ENCODE measurements at regions not wholly inside any gene's neighbourhood (a gene's known extent, or its start where the extent isn't known, plus 50 kb on each side); places are given as distances from the start of the nearest gene placed in this dataset.

- TF ChIP-seq FOXA1 (IDR thresholded peaks at IDR 0.05) = no peak
- TF ChIP-seq SP1 (IDR thresholded peaks at IDR 0.05) = no peak
- no peak for TF ChIP-seq BHLHE40 (IDR thresholded peaks at IDR 0.05; ENCODE audit: borderline replicate concordance)
- no peak for TF ChIP-seq ARNT (IDR thresholded peaks at IDR 0.05)
- TF ChIP-seq ZNF384 (IDR thresholded peaks at IDR 0.05) = no peak
- no peak for TF ChIP-seq SUZ12 (IDR thresholded peaks at IDR 0.05)
- TF ChIP-seq FOXK2 (IDR thresholded peaks at IDR 0.05) = no peak
- no peak for TF ChIP-seq TARDBP (IDR thresholded peaks at IDR 0.05)
- no peak for TF ChIP-seq LEF1 (IDR thresholded peaks at IDR 0.05; ENCODE audit: borderline replicate concordance)
- TF ChIP-seq FOXM1 (IDR thresholded peaks at IDR 0.05; ENCODE audit: borderline replicate concordance) = no peak
- no peak for TF ChIP-seq HDGF (IDR thresholded peaks at IDR 0.05; ENCODE audit: borderline replicate concordance)
These were observed 345.5 kb upstream of the FSTL5 start for GRCh38 chr4:162509333-162509732.
